Thyroid gland (tissue), 4 donors: ENCODE measurements at regions not wholly inside any gene's neighbourhood (a gene's known extent, or its start where the extent isn't known, plus 50 kb on each side); places are given as distances from the start of the nearest gene placed in this dataset.

Experiments
- CTCF ChIP-seq, 6 experiments: fragments of 200-600 bp in 3 of 6; fragments of 450-650 bp in 3 of 6; sonication (generic) in 3 of 6; IDR thresholded peaks; one replicate each; pipeline ENCODE4 v1.5.1; 2016 to 2019; ENCODE audit warnings: antibody characterized with exemption in 6 of 6, mild to moderate bottlenecking in 2 of 6, inconsistent platforms in 1 of 6, moderate library complexity in 1 of 6
- POLR2A ChIP-seq, 2 donors: fragments of 450-650 bp; IDR thresholded peaks; one replicate each; pipeline ENCODE4 v1.6.1; 2017; ENCODE audit warnings: antibody characterized with exemption in 2 of 2, mild to moderate bottlenecking in 2 of 2, moderate library complexity in 1 of 2

GRCh38 chr3:87363721-87364120 lies 87.3 kb upstream of the POU1F1 start:
- TF ChIP-seq CTCF (IDR thresholded peaks at IDR 0.05): no peak
- no peak for TF ChIP-seq POLR2A (IDR thresholded peaks at IDR 0.05)
